HG02973 (cell line): ENCODE measurements at regions not wholly inside any gene's neighbourhood (a gene's known extent, or its start where the extent isn't known, plus 50 kb on each side); places are given as distances from the start of the nearest gene placed in this dataset.

Source experiments
- ATAC-seq: cut with Tn5 transposase; IDR thresholded peaks from one replicate; pipeline ENCODE4 v1.9.1; 2021; ENCODE audit warnings: moderate library complexity; ENCODE audit not compliant: unreplicated experiment

DNA sequence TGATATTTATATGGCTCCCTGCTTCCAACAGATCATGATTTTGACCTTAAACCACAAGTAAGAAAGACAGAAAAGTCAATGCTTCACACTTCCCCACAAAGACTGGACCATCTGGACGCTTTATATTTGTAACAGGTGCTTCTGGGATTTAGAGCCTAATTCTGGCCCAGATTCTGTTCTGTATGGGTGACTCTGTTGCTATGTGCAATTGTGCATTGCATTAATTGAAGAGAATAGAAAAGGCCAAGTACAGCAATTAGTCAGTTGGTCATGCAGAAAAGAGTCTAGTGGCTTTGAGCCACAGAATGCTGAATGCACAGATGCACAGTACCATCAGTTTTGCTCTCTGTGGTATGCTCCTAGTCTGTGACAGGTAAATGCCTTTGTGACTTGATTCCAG is 657.4 kb upstream of the ATXN8OS start:
- ATAC-seq, result no peak

DNA sequence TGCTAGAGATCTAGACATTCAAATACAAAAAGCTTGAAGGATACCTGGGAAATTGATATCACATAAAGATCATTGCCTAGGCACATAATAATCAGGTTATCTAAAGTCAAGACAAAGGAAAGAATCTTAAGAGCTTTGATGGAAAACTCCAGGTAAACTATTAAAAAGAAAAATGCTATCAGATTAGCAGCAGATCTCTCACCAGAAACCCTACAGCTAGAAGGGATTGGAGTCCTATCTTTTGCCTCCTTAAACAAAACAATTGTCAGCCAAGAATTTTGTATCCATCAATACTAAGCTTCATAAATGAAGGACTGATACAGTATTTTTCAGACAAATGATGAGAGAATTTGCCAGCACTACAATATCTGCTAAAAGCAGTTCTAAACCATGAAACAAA is 682.4 kb upstream of the ATXN8OS start:
- no peak for ATAC-seq

DNA sequence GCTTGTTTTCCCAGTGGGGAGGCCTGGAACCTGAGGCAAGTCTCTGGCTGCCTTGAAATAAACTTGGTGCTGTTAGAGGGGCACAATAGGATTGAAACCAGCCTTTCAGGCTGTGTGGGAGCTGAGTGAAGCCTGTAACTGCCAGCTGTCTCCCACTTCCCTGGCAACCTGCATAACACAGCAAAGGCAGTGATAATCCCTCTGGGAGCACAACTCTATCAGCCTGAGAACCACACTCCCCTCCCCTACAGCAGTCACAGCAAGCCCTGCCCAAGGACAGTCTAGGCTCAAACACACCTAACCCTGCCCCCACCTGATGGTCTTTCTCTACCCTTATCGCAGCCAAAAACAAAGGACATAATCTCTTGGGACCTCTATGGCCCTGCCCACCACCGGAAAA is 683.8 kb upstream of the ATXN8OS start:
- ATAC-seq, result no peak

- no peak for ATAC-seq
These were observed 689.3 kb upstream of the ATXN8OS start for GRCh38 chr13:69418319-69418718.

- ATAC-seq, result no peak
These were observed 696.9 kb upstream of the ATXN8OS start for GRCh38 chr13:69410761-69411160.

- ATAC-seq, result no peak
These were observed 715.9 kb upstream of the ATXN8OS start for GRCh38 chr13:69391756-69392155.

DNA sequence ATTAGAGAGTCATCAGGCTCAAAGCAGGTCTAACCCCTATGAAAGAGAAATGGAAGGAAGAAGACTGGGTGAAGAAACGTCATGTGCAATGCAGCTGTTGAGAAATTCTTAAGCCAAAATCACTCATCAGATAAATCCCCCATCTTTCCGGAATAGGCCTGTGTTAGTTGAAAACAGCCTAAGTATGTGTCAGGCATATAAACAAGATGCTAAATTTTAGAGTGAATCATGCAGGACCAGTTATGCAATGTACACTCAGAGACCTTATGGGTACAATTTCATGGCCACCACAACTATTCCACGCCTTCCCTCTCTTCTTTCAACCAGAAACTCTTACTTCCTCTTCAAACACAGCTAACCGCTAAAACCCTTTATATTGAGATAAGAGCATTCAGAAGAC is 717.7 kb upstream of the ATXN8OS start:
- ATAC-seq, result no peak

GRCh38 chr13:69373747-69374425 is 733.7 kb upstream of the ATXN8OS start:
- ATAC-seq, result no peak

- no peak for ATAC-seq
These were observed 744.3 kb upstream of the ATXN8OS start for GRCh38 chr13:69363360-69363759.

DNA sequence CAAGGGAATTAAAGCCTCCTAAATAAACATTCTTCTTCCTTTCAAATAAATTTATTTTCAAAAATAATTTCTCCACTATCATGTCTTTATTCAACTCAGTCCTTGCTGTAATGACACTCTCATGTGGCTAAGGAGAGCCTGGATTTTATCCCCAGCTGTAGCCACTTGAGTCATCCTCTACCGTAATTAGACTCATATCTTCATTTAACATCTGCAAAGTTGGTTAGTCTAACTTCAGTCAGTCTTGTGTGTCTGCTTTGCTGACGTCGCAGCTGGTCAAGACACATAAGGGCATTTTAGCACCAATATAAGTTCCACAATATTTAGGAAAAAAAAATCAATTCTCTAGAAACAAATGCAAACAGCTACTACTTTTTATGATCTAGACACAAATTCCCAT is 776.4 kb upstream of the ATXN8OS start:
- no peak for ATAC-seq

GRCh38 chr13:69324090-69324886 is 783.3 kb upstream of the ATXN8OS start:
- ATAC-seq, result no peak

GRCh38 chr13:69319656-69320055 is 788.0 kb upstream of the ATXN8OS start:
- no peak for ATAC-seq

DNA sequence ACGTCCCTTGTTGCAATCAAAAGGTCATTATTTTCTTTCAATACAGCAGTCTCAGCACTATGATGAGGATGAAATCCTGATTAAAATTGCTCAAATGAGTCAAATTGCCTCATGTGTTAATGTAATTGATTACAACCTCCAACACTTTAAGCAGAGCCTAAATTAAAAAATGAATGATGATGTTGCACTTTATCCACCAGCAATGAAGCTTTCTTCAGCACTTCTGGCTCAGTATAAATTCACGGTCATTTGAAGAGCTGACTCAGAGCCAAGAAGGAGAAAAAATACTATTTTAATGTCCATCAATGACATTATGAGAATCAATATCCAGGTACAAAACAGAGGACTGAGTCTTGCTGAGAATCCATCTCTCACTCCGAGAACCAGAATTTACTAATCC is 792.6 kb upstream of the ATXN8OS start:
- no peak for ATAC-seq

- ATAC-seq, result no peak
These were observed 800.9 kb upstream of the ATXN8OS start for GRCh38 chr13:69306766-69307165.

DNA sequence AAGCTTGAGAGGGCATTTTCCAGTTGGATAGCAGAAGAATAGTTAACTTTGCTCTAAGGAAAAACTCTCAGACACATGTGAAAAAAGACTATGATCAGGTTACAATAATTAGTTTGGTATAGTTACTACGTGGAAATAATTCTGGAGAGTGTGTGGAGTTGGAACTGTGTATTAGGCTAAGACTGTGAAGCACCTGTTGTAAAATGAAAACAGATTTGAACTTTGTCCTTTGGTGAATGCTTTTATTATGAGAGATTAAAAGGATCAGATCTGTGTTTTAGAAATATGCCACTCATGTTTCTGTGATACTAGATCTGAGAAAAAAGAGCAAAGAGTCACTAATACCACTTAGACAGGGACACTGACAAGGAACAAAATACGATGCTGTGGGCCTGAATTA is 807.5 kb upstream of the ATXN8OS start:
- no peak for ATAC-seq

DNA sequence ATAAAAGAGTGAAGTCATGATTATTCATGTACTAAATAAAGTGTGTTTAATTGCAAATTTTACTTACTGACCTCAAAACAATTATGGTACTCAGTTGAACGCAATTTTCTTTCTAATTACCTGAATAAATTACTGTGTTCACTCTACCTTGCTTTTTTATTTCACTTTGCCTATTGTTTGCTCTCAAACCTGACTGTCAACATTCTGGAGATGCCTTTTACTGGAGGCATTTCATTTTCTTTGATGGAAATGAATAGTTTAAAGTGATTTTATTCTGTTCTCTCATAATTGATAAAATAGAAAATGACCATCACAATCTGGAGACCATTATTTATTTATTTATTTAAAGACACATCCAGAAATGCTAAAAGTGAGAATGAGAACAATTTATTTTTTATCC is 811.5 kb upstream of the ATXN8OS start:
- ATAC-seq, result no peak

GRCh38 chr13:69292789-69293425 is 814.7 kb upstream of the ATXN8OS start:
- ATAC-seq, result no peak

- no peak for ATAC-seq
These were observed 816.2 kb upstream of the ATXN8OS start for GRCh38 chr13:69291292-69291906.

GRCh38 chr13:69288026-69288425 is 819.6 kb upstream of the ATXN8OS start:
- ATAC-seq, result no peak

- no peak for ATAC-seq
These were observed 820.5 kb upstream of the ATXN8OS start for GRCh38 chr13:69287050-69287698.

DNA sequence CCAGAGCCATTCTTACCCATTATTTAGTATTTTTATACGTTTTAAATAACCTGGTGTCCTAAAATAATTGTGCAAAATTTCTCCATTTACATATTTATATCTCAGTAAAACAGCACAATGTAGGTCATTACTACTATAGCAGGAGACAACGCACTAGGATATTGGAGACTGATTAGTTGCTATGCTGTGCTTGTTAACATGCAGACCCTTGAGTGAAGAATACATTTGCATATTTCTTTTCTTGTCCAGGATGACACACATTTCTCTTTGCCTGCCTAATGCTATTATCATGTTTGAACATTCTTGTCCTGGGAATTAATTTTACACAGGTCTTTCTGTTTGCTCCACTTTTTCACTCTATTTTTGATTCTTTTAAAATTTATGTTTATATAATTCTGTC is 823.8 kb upstream of the ATXN8OS start:
- no peak for ATAC-seq
